Caco-2 (cell line): ENCODE measurements at regions not wholly inside any gene's neighbourhood (a gene's known extent, or its start where the extent isn't known, plus 50 kb on each side); places are given as distances from the start of the nearest gene placed in this dataset.

Experiments used
- BruUV-seq: library from RNA; stranded (reverse); fragments of 400-500 nt; replicated peaks from 2 replicates; lab custom pipeline; 2021; lab: Mats Ljungman, UMichigan
- CTCF ChIA-PET: fragments of 300-600 bp; sonication (Branson Sonifier 250); formaldehyde crosslinking; loops from one replicate; lab custom pipeline; 2022; ENCODE audit warnings: antibody characterized with exemption; lab: Charles Lee
- POLR2A ChIA-PET: fragments of 300-600 bp; sonication (Branson Sonifier 250); formaldehyde crosslinking; loops from one replicate; lab custom pipeline; 2022; ENCODE audit warnings: antibody characterized with exemption; lab: Charles Lee
- DNase-seq, 2 experiments: peaks; one replicate each; pipeline versions ENCODE4 v3.0.0 to v3.0.0-alpha.2; 2020 to 2022
- H3K27me3 ChIP-seq: replicated peaks from 2 replicates; pipeline ENCODE4 v1.6.0; 2011; ENCODE audit warnings: low read length; ENCODE audit not compliant: control insufficient read depth, insufficient read depth
- H3K36me3 ChIP-seq: 2 replicates; pipeline ENCODE4 v1.5.1; 2011; ENCODE audit warnings: low read length; ENCODE audit not compliant: control insufficient read depth, insufficient read depth
- H3K4me1 ChIP-seq: fragments of 250-450 bp; sonication (Bioruptor Pico); 2 replicates; pipeline ENCODE4 v1.5.1; 2020; ENCODE audit warnings: mild to moderate bottlenecking
- H3K4me3 ChIP-seq: 2 replicates; pipeline ENCODE4 v1.5.1; 2011; ENCODE audit warnings: low read depth, mild to moderate bottlenecking, control low read depth, low read length
- H3K9me3 ChIP-seq: fragments of 250-450 bp; sonication (Bioruptor Pico); 2 replicates; pipeline ENCODE4 v1.5.1; 2020; ENCODE audit warnings: mild to moderate bottlenecking, moderate library complexity
- H3K27ac Mint-ChIP-seq: one replicate; pipeline ENCODE4 v1.8.0; 2022; ENCODE audit warnings: mixed read lengths; ENCODE audit not compliant: unreplicated experiment
- H3K27me3 Mint-ChIP-seq: one replicate; pipeline ENCODE4 v1.8.0; 2022; ENCODE audit warnings: mixed read lengths; ENCODE audit not compliant: insufficient read depth, unreplicated experiment
- H3K36me3 Mint-ChIP-seq: one replicate; pipeline ENCODE4 v1.8.0; 2022; ENCODE audit warnings: mild to moderate bottlenecking, mixed read lengths; ENCODE audit not compliant: insufficient read depth, unreplicated experiment
- H3K4me1 Mint-ChIP-seq: one replicate; pipeline ENCODE4 v1.8.0; 2022; ENCODE audit warnings: low read depth, mixed read lengths; ENCODE audit not compliant: unreplicated experiment
- H3K4me3 Mint-ChIP-seq: one replicate; pipeline ENCODE4 v1.8.0; 2022; ENCODE audit warnings: mild to moderate bottlenecking, moderate library complexity, mixed read lengths; ENCODE audit not compliant: unreplicated experiment
- H3K9me3 Mint-ChIP-seq: one replicate; pipeline ENCODE4 v1.8.0; 2022; ENCODE audit warnings: mixed read lengths; ENCODE audit not compliant: unreplicated experiment
- intact Hi-C: fragments of 100-400 bp; cut with micrococcal nuclease; formaldehyde crosslinking; loops from one replicate; pipeline ENCODE4 v1.10.0; 2022; ENCODE audit not compliant: unreplicated experiment
- TF ChIP-seq, protein P1 (sequence below), 2 experiments: fragments of 200-600 bp in 1 of 2; IDR thresholded peaks; 1 replicate in 1 of 2; 2 replicates in 1 of 2; pipeline versions ENCODE4 v1.5.1 to v1.8.0; 2011 to 2022; ENCODE audit warnings: antibody characterized with exemption in 1 of 2, control low read depth in 1 of 2, inconsistent platforms in 1 of 2, low read depth in 1 of 2, low read length in 1 of 2, mild to moderate bottlenecking in 1 of 2, moderate library complexity in 1 of 2; ENCODE audit not compliant: insufficient read depth in 1 of 2, severe bottlenecking in 1 of 2, unreplicated experiment in 1 of 2

DNA sequence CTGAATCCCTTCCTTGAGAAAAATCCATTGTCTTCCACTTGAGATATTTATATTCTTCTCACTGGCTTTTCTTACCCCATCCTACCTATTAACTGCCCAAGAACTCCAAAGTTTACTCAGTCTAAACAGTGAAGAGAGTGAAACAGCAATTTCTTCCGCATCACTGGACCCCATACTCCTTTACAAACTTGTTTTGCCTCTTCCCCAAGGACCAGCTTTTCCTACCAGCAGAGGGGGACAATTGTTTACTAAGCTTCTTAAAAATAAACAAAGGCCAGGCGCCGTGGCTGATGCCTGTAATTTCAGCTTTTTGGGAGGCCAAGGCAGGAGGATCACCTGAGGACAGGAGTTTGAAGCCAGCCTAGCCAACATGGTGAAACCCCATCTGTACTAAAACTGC is 52.0 kb downstream of the LRATD1 start:
- Histone ChIP-seq H3K4me3 (no peak overlapping the region), H3K4me1 (no peaks in the 10 kb centered on the region), H3K36me3 (no peaks in the 10 kb centered on the region), H3K27me3 (no peaks in the 10 kb centered on the region), H3K9me3 (no peaks in the 10 kb centered on the region)
- BruUV-seq: no TSS peak
- CTCF ChIA-PET: no interaction called here
- POLR2A ChIA-PET: no interaction called here
- H3K27ac Mint-ChIP-seq: no peak overlapping the region
- no peak for DNase-seq
- intact Hi-C loops: no loop called here
- H3K4me1 Mint-ChIP-seq: no peaks in the 10 kb centered on the region
- no peak overlapping the region for H3K4me3 Mint-ChIP-seq
- H3K27me3 Mint-ChIP-seq: no peaks in the 10 kb centered on the region
- no peaks in the 10 kb centered on the region for H3K36me3 Mint-ChIP-seq
- TF ChIP-seq, protein P1, sequence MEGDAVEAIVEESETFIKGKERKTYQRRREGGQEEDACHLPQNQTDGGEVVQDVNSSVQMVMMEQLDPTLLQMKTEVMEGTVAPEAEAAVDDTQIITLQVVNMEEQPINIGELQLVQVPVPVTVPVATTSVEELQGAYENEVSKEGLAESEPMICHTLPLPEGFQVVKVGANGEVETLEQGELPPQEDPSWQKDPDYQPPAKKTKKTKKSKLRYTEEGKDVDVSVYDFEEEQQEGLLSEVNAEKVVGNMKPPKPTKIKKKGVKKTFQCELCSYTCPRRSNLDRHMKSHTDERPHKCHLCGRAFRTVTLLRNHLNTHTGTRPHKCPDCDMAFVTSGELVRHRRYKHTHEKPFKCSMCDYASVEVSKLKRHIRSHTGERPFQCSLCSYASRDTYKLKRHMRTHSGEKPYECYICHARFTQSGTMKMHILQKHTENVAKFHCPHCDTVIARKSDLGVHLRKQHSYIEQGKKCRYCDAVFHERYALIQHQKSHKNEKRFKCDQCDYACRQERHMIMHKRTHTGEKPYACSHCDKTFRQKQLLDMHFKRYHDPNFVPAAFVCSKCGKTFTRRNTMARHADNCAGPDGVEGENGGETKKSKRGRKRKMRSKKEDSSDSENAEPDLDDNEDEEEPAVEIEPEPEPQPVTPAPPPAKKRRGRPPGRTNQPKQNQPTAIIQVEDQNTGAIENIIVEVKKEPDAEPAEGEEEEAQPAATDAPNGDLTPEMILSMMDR (IDR thresholded peaks at IDR 0.05; ENCODE audit: insufficient read depth in 1 of 2, low read depth in 1 of 2, low read length in 1 of 2, severe bottlenecking in 1 of 2, unreplicated experiment in 1 of 2): no peak
- H3K9me3 Mint-ChIP-seq: no peaks in the 10 kb centered on the region

DNA sequence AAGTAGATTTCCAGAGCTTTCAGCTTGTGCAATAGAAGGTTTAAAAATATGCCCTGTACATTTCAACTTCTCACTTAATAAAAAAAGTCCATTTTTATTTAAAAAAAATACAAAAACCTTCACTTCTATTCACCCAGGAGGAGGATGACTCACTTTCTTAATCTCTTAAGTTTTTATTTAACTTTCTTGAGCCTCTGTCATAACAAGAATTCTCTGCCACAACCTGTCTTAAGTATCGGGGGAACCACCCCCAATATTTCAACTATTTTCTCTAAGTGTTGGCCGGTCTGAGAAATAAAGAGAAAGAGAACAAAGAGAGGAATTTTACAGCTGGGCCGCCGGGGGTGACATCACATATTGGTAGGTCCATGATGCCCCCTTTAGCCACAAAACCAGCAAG is 58.4 kb downstream of the LRATD1 start:
- Histone ChIP-seq H3K4me1 (no peaks in the 10 kb centered on the region), H3K9me3 (peaks cover 9% of the 10 kb centered on the region; the same call in 1 of the 2 replicates), H3K27me3 (no peaks in the 10 kb centered on the region), H3K36me3 (no peaks in the 10 kb centered on the region), H3K4me3 (no peak overlapping the region)
- no peak overlapping the region for H3K27ac Mint-ChIP-seq
- ChIA-PET POLR2A (no interaction called here), CTCF (no interaction called here)
- peaks cover 20% of the 10 kb centered on the region for H3K9me3 Mint-ChIP-seq
- no peaks in the 10 kb centered on the region for H3K27me3 Mint-ChIP-seq
- intact Hi-C loops: no loop called here
- no TSS peak for BruUV-seq
- no peaks in the 10 kb centered on the region for H3K36me3 Mint-ChIP-seq
- H3K4me1 Mint-ChIP-seq: no peaks in the 10 kb centered on the region
- DNase-seq: no peak
- TF ChIP-seq, protein P1 (IDR thresholded peaks at IDR 0.05; ENCODE audit: insufficient read depth in 1 of 2, low read depth in 1 of 2, low read length in 1 of 2, severe bottlenecking in 1 of 2, unreplicated experiment in 1 of 2): no peak
- no peak overlapping the region for H3K4me3 Mint-ChIP-seq

DNA sequence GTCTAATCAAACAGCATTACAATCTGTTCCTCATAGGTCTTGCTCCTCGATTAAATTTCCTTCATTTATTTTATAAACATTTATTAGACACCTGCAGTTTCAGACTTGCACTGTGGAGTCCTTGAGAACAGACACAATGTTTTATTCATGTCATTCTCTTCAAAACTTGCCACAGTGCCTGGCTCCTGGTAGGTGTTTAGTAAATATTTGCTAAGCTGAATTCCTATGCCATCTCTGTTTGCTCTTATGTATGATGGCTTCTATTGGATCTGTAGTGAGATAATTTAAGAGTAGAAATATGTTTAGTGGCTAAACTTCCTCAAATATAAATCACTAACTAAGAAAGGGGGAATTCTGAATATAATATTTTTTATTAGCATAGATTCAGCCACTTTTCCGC is 61.4 kb downstream of the LRATD1 start:
- no peak for DNase-seq
- H3K4me1 ChIP-seq: no peaks in the 10 kb centered on the region
- intact Hi-C loops: no loop called here
- Mint-ChIP-seq H3K36me3 (no peaks in the 10 kb centered on the region), H3K9me3 (peaks cover 20% of the 10 kb centered on the region), H3K4me1 (no peaks in the 10 kb centered on the region), H3K27me3 (no peaks in the 10 kb centered on the region), H3K4me3 (no peak overlapping the region), H3K27ac (no peak overlapping the region)
- TF ChIP-seq, protein P1 (IDR thresholded peaks at IDR 0.05; ENCODE audit: insufficient read depth in 1 of 2, low read depth in 1 of 2, low read length in 1 of 2, severe bottlenecking in 1 of 2, unreplicated experiment in 1 of 2): no peak
- H3K9me3 ChIP-seq: peaks cover 9% of the 10 kb centered on the region; the same call in 1 of the 2 replicates
- no TSS peak for BruUV-seq
- POLR2A ChIA-PET: no interaction called here
- no peak overlapping the region for H3K4me3 ChIP-seq
- CTCF ChIA-PET: no interaction called here
- no peaks in the 10 kb centered on the region for H3K27me3 ChIP-seq
- no peaks in the 10 kb centered on the region for H3K36me3 ChIP-seq
